Parathyroid adenoma (tissue), 2 donors: ENCODE measurements at regions not wholly inside any gene's neighbourhood (a gene's known extent, or its start where the extent isn't known, plus 50 kb on each side); places are given as distances from the start of the nearest gene placed in this dataset.

Experiments used
- H2AFZ ChIP-seq: fragments of 300-600 bp; sonication (generic); one replicate; pipeline ENCODE4 v1.7.0; 2017; ENCODE audit warnings: antibody characterized with exemption, mild to moderate bottlenecking
- H3K27ac ChIP-seq: fragments of 300-600 bp; sonication (generic); one replicate; pipeline ENCODE4 v1.7.0; 2017
- H3K27me3 ChIP-seq: fragments of 300-600 bp; sonication (generic); one replicate; pipeline ENCODE4 v1.7.0; 2017; ENCODE audit warnings: low read length; ENCODE audit not compliant: control insufficient read depth, insufficient read depth
- H3K36me3 ChIP-seq: fragments of 300-600 bp; sonication (generic); one replicate; pipeline ENCODE4 v1.7.0; 2017; ENCODE audit warnings: low read length; ENCODE audit not compliant: control insufficient read depth, insufficient read depth
- H3K4me1 ChIP-seq: fragments of 300-600 bp; sonication (generic); one replicate; pipeline ENCODE4 v1.7.0; 2017; ENCODE audit warnings: control low read depth
- H3K4me2 ChIP-seq: fragments of 300-600 bp; sonication (generic); one replicate; pipeline ENCODE4 v1.7.0; 2017; ENCODE audit warnings: low read length
- H3K4me3 ChIP-seq: fragments of 300-600 bp; sonication (generic); one replicate; pipeline ENCODE4 v1.7.0; 2017; ENCODE audit warnings: low read depth, low read length
- H3K79me2 ChIP-seq: fragments of 300-600 bp; sonication (generic); one replicate; pipeline ENCODE4 v1.7.0; 2017; ENCODE audit warnings: control low read depth
- H3K9ac ChIP-seq: fragments of 300-600 bp; sonication (generic); one replicate; pipeline ENCODE4 v1.7.0; 2017; ENCODE audit warnings: mild to moderate bottlenecking
- H3K9me3 ChIP-seq: fragments of 300-600 bp; sonication (generic); one replicate; pipeline ENCODE4 v1.7.0; 2017; ENCODE audit warnings: low read length; ENCODE audit not compliant: control insufficient read depth
- TF ChIP-seq, protein P1 (sequence below): fragments of 300-600 bp; sonication (generic); IDR thresholded peaks from one replicate; pipeline ENCODE4 v1.7.0; 2017; ENCODE audit warnings: antibody characterized with exemption, mild to moderate bottlenecking
- donor health status: primary hyperparathyroidism.

DNA sequence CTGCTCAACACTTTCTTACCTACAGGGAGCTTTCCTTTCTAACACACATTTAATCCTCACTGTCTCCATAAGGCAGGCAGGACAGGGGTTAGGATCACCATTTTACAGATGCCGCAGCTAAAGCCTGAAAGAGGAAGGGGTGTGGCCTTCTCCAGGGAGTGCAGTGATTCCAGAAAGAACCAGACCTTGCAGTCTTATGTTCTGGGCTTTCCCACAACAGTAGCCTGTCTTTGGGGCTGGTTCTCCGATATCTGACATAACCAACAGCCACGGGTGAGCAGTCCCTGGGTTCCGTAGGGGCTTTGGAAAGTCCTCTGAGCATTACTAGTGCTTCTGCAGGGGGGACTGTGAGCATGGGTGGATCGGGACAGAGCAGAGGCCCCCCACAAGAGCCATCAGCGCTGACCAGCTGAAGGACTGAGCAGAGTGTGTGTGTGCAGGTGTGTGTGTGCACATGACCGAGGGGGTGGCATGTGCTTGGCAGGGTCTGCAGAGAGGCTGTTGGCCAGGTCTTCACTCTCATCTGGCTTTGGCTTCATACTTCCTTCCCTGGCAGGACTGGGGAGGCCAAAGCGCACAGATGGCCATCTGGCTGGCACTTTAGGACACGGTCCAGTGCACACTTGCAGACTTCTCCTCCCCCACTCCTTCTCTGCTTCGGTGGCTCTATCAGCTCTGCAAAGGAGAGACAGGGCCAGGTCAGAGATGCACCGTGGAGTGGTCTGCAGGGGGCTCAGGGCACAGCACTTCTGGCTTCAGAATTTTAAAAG is 400.3 kb downstream of the RPS24 start:
- no peak overlapping the region for H3K27ac ChIP-seq
- no peak overlapping the region for H2AFZ ChIP-seq
- H3K4me2 ChIP-seq, result no peak overlapping the region
- H3K27me3 ChIP-seq, result no peaks in the 10 kb centered on the region
- H3K4me1 ChIP-seq, result no peaks in the 10 kb centered on the region
- TF ChIP-seq, protein P1, sequence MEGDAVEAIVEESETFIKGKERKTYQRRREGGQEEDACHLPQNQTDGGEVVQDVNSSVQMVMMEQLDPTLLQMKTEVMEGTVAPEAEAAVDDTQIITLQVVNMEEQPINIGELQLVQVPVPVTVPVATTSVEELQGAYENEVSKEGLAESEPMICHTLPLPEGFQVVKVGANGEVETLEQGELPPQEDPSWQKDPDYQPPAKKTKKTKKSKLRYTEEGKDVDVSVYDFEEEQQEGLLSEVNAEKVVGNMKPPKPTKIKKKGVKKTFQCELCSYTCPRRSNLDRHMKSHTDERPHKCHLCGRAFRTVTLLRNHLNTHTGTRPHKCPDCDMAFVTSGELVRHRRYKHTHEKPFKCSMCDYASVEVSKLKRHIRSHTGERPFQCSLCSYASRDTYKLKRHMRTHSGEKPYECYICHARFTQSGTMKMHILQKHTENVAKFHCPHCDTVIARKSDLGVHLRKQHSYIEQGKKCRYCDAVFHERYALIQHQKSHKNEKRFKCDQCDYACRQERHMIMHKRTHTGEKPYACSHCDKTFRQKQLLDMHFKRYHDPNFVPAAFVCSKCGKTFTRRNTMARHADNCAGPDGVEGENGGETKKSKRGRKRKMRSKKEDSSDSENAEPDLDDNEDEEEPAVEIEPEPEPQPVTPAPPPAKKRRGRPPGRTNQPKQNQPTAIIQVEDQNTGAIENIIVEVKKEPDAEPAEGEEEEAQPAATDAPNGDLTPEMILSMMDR, result no peak
- H3K9me3 ChIP-seq, result no peaks in the 10 kb centered on the region
- no peak overlapping the region for H3K4me3 ChIP-seq
- no peaks in the 10 kb centered on the region for H3K79me2 ChIP-seq
- no peaks in the 10 kb centered on the region for H3K36me3 ChIP-seq
- H3K9ac ChIP-seq, result no peak overlapping the region

DNA sequence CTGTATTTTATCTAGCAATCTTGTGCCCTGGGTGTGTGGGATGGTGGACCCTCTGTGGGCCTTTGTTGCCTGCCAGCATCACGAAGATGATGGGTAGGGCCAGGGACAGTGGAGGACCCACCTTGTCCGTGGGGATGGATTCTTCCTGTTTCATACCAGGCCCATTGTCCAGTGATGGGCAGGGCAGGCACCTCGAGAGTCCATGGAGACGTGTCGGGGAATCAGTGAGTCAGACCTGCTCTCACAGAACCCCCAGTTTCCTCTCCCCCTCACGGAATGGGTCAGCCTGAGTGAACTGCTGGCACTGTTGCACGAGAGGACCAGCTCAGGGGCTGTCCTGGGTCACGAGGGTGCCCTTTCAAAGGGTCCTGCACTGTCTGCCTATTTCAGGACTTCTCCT is 401.2 kb downstream of the RPS24 start:
- no peak overlapping the region for H3K4me3 ChIP-seq
- no peaks in the 10 kb centered on the region for H3K4me1 ChIP-seq
- no peak overlapping the region for H3K27ac ChIP-seq
- TF ChIP-seq, protein P1, result no peak
- H3K9me3 ChIP-seq, result no peaks in the 10 kb centered on the region
- no peaks in the 10 kb centered on the region for H3K36me3 ChIP-seq
- no peak overlapping the region for H3K4me2 ChIP-seq
- no peaks in the 10 kb centered on the region for H3K27me3 ChIP-seq
- H2AFZ ChIP-seq, result no peak overlapping the region
- no peaks in the 10 kb centered on the region for H3K79me2 ChIP-seq
- H3K9ac ChIP-seq, result no peak overlapping the region

DNA sequence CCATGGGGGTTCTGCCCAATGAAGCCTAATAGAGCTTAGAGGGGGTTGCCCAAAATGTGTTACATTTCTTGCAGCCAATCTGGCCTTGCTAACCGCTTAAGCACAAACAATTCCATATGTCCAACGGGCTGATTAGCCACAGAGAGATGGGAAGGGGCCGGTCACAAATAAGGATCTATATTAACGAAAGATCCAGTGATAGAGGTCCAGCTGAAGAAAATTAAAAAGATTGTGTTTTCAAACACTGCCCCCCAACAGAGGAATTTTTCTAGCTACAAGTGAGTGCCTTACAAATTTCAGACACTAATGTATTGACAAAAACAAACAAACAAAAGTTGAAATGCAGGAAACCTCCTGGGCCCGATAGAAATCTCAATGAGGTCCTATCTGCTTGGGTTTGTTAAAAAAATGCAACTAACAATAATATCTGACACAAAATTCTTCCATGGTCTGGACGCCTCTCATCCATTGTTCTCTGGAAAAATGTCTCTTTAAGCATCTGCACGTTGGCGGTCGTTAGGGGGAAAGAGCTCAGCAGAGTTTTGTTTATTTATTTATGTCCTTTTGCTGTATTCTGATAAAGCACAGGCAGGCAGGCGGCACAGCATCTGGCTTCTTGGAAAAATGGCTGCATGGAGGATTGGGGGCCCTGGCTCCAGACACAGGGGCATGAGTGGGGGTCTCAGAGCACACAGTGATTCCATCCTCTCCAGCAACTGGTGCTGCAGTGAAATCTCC is 402.0 kb downstream of the RPS24 start:
- H3K27me3 ChIP-seq, result no peaks in the 10 kb centered on the region
- no peak overlapping the region for H3K4me2 ChIP-seq
- H3K27ac ChIP-seq, result no peak overlapping the region
- H3K79me2 ChIP-seq, result no peaks in the 10 kb centered on the region
- H3K9ac ChIP-seq, result no peak overlapping the region
- H2AFZ ChIP-seq, result no peak overlapping the region
- TF ChIP-seq, protein P1, result no peak
- H3K9me3 ChIP-seq, result no peaks in the 10 kb centered on the region
- no peak overlapping the region for H3K4me3 ChIP-seq
- no peaks in the 10 kb centered on the region for H3K4me1 ChIP-seq
- H3K36me3 ChIP-seq, result no peaks in the 10 kb centered on the region

DNA sequence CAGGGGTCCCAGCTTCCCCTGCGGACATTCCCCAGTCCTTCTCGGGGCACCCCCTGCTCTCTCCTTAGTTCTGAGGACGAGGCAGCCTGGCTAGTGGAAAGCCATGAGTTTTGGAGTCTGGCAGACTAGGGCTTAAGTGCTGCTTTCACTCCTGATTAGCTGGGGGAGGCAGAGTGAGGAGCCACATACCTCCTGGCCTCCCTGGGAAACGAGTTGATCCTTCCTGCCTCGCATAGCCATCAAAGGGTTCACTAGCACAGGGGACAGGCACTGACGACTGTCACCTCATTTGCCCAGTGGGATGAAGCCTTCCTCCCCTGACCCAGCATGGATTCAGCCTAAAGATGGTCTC is 402.5 kb downstream of the RPS24 start:
- Histone ChIP-seq H3K79me2 (no peaks in the 10 kb centered on the region), H3K27ac (no peak overlapping the region), H3K4me1 (no peaks in the 10 kb centered on the region), H3K36me3 (no peaks in the 10 kb centered on the region), H2AFZ (no peak overlapping the region), H3K9ac (no peak overlapping the region), H3K9me3 (no peaks in the 10 kb centered on the region), H3K4me3 (no peak overlapping the region), H3K27me3 (no peaks in the 10 kb centered on the region), H3K4me2 (no peak overlapping the region)
- TF ChIP-seq, protein P1, result no peak
